Astrocyte (in vitro differentiated cells and primary cell): ENCODE measurements at regions not wholly inside any gene's neighbourhood (a gene's known extent, or its start where the extent isn't known, plus 50 kb on each side); places are given as distances from the start of the nearest gene placed in this dataset.

Experiments
- DNase-seq: peaks from one replicate; pipeline ENCODE4 v3.0.0-alpha.2; 2010; ENCODE audit warnings: low read depth
- FAIRE-seq: peaks from 2 replicates; lab custom pipeline; 2011; peaks lifted over from hg19 to GRCh38; lab: Jason Lieb, UNC
- H2AFZ ChIP-seq: 2 replicates; pipeline ENCODE4 v1.6.0; 2012; ENCODE audit warnings: low read depth, low read length, inconsistent platforms
- H3K27ac ChIP-seq: 2 replicates; pipeline ENCODE4 v1.5.1; 2011; ENCODE audit warnings: low read depth, low read length, inconsistent platforms
- H3K27me3 ChIP-seq: 2 replicates; pipeline ENCODE4 v1.6.0; 2011; ENCODE audit warnings: low read length, inconsistent platforms; ENCODE audit not compliant: insufficient read depth
- H3K36me3 ChIP-seq: 2 replicates; pipeline ENCODE4 v1.5.1; 2011; ENCODE audit warnings: low read length, inconsistent platforms; ENCODE audit not compliant: insufficient read depth
- H3K4me1 ChIP-seq: 2 replicates; pipeline ENCODE4 v1.5.1; 2011; ENCODE audit warnings: low read length, inconsistent platforms; ENCODE audit not compliant: insufficient read depth
- H3K4me2 ChIP-seq: 2 replicates; pipeline ENCODE4 v1.6.0; 2012; ENCODE audit warnings: low read length, inconsistent platforms
- H3K4me3 ChIP-seq: 2 replicates; pipeline ENCODE4 v1.5.1; 2011; ENCODE audit warnings: low read depth, mild to moderate bottlenecking, low read length, inconsistent platforms; ENCODE audit not compliant: insufficient read depth
- H3K79me2 ChIP-seq: 2 replicates; pipeline ENCODE4 v1.6.0; 2012; ENCODE audit warnings: mild to moderate bottlenecking, low read length, inconsistent platforms; ENCODE audit not compliant: insufficient read depth
- H3K9ac ChIP-seq: 2 replicates; pipeline ENCODE4 v1.6.0; 2012; ENCODE audit warnings: mild to moderate bottlenecking, low read length, inconsistent platforms
- H3K9me3 ChIP-seq: 2 replicates; pipeline ENCODE4 v1.5.1; 2012; ENCODE audit warnings: low read depth, mild to moderate bottlenecking, low read length, inconsistent platforms; ENCODE audit not compliant: insufficient read depth
- H4K20me1 ChIP-seq: 2 replicates; pipeline ENCODE4 v1.6.0; 2012; ENCODE audit warnings: low read length, inconsistent platforms; ENCODE audit not compliant: insufficient read depth
- H3K27ac Mint-ChIP-seq: one replicate; pipeline ENCODE4 v1.8.0; 2021; ENCODE audit warnings: mild to moderate bottlenecking, mixed read lengths; ENCODE audit not compliant: unreplicated experiment
- H3K27me3 Mint-ChIP-seq: one replicate; pipeline ENCODE4 v1.8.0; 2021; ENCODE audit warnings: low read depth, mixed read lengths; ENCODE audit not compliant: unreplicated experiment
- H3K36me3 Mint-ChIP-seq: one replicate; pipeline ENCODE4 v1.8.0; 2021; ENCODE audit warnings: low read depth, mixed read lengths; ENCODE audit not compliant: unreplicated experiment
- H3K4me1 Mint-ChIP-seq: one replicate; pipeline ENCODE4 v1.8.0; 2021; ENCODE audit warnings: low read depth, mixed read lengths; ENCODE audit not compliant: unreplicated experiment
- H3K4me3 Mint-ChIP-seq: one replicate; pipeline ENCODE4 v1.8.0; 2021; ENCODE audit warnings: mild to moderate bottlenecking, moderate library complexity, mixed read lengths; ENCODE audit not compliant: unreplicated experiment
- H3K9me3 Mint-ChIP-seq: one replicate; pipeline ENCODE4 v1.8.0; 2021; ENCODE audit warnings: mild to moderate bottlenecking, mixed read lengths; ENCODE audit not compliant: unreplicated experiment
- CTCF ChIP-seq: IDR thresholded peaks from 2 replicates; pipeline ENCODE4 v1.5.1; 2011; ENCODE audit warnings: low read depth, mild to moderate bottlenecking, inconsistent platforms, low read length, moderate library complexity; ENCODE audit not compliant: insufficient read depth
- EZH2 ChIP-seq: IDR thresholded peaks from 2 replicates; pipeline ENCODE4 v1.6.1; 2012; ENCODE audit warnings: mild to moderate bottlenecking, low read length, inconsistent platforms; ENCODE audit not compliant: insufficient read depth

GRCh38 chr11:112566124-112566523 is 305.5 kb upstream of the PLET1 start:
- Histone ChIP-seq H4K20me1 (no peaks in the 10 kb centered on the region), H3K4me1 (peaks cover 12% of the 10 kb centered on the region), H3K4me3 (no peak overlapping the region), H3K27me3 (peaks cover 5% of the 10 kb centered on the region), H3K36me3 (no peaks in the 10 kb centered on the region), H3K9ac (no peak overlapping the region), H3K4me2 (no peak overlapping the region), H2AFZ (no peak overlapping the region), H3K27ac (no peak overlapping the region), H3K79me2 (no peaks in the 10 kb centered on the region), H3K9me3 (no peaks in the 10 kb centered on the region)
- no peak overlapping the region for H3K27ac Mint-ChIP-seq
- H3K9me3 Mint-ChIP-seq = no peaks in the 10 kb centered on the region
- peaks cover 7% of the 10 kb centered on the region for H3K27me3 Mint-ChIP-seq
- no peak overlapping the region for H3K4me3 Mint-ChIP-seq
- no peaks in the 10 kb centered on the region for H3K36me3 Mint-ChIP-seq
- H3K4me1 Mint-ChIP-seq = peaks cover 6% of the 10 kb centered on the region
- TF ChIP-seq CTCF (no peak), EZH2 (no peak)
- FAIRE-seq (no peak), DNase-seq (no peak)

GRCh38 chr11:112570333-112570732 is 309.7 kb upstream of the PLET1 start:
- TF ChIP-seq CTCF = no peak
- TF ChIP-seq EZH2 = no peak
- H3K27ac ChIP-seq = no peak overlapping the region
- H4K20me1 ChIP-seq = no peaks in the 10 kb centered on the region
- Mint-ChIP-seq H3K4me1 (no peaks in the 10 kb centered on the region), H3K27me3 (peaks cover 9% of the 10 kb centered on the region), H3K9me3 (no peaks in the 10 kb centered on the region), H3K27ac (no peak overlapping the region), H3K4me3 (no peak overlapping the region), H3K36me3 (no peaks in the 10 kb centered on the region)
- DNase-seq (no peak), FAIRE-seq (no peak)
- H3K9me3 ChIP-seq = no peaks in the 10 kb centered on the region
- H2AFZ ChIP-seq = no peak overlapping the region
- H3K27me3 ChIP-seq = peaks cover 5% of the 10 kb centered on the region
- H3K4me3 ChIP-seq = no peak overlapping the region
- H3K36me3 ChIP-seq = no peaks in the 10 kb centered on the region
- H3K4me1 ChIP-seq = no peaks in the 10 kb centered on the region
- no peak overlapping the region for H3K4me2 ChIP-seq
- H3K79me2 ChIP-seq = no peaks in the 10 kb centered on the region
- no peak overlapping the region for H3K9ac ChIP-seq

- no peak overlapping the region for H2AFZ ChIP-seq
- H3K27ac Mint-ChIP-seq = no peak overlapping the region
- no peak overlapping the region for H3K4me3 ChIP-seq
- no peaks in the 10 kb centered on the region for H3K36me3 Mint-ChIP-seq
- H3K9ac ChIP-seq = no peak overlapping the region
- no peaks in the 10 kb centered on the region for H3K79me2 ChIP-seq
- H3K9me3 Mint-ChIP-seq = peaks cover 3% of the 10 kb centered on the region
- no peak for FAIRE-seq
- H4K20me1 ChIP-seq = no peaks in the 10 kb centered on the region
- H3K27me3 ChIP-seq = peaks cover 3% of the 10 kb centered on the region
- no peaks in the 10 kb centered on the region for H3K36me3 ChIP-seq
- H3K4me2 ChIP-seq = no peak overlapping the region
- H3K9me3 ChIP-seq = no peaks in the 10 kb centered on the region
- no peak for TF ChIP-seq EZH2
- TF ChIP-seq CTCF = no peak
- no peak for DNase-seq
- no peaks in the 10 kb centered on the region for H3K4me1 Mint-ChIP-seq
- H3K27me3 Mint-ChIP-seq = peaks cover 1% of the 10 kb centered on the region
- H3K27ac ChIP-seq = no peak overlapping the region
- H3K4me3 Mint-ChIP-seq = no peak overlapping the region
- no peaks in the 10 kb centered on the region for H3K4me1 ChIP-seq
These were observed 318.6 kb upstream of the PLET1 start for GRCh38 chr11:112579282-112579681.
